ENCODE measurements at regions not wholly inside any gene's neighbourhood (a gene's known extent, or its start where the extent isn't known, plus 50 kb on each side); places are given as distances from the start of the nearest gene placed in this dataset.
A peak's percentile ranks its signal among the peaks of the same experiment; 100 is the strongest.
"Not testable (repeated sequence)": the region's sequence is repeated elsewhere in the genome, so short reads cannot be mapped to it uniquely, and the experiment has no call there.

DNA sequence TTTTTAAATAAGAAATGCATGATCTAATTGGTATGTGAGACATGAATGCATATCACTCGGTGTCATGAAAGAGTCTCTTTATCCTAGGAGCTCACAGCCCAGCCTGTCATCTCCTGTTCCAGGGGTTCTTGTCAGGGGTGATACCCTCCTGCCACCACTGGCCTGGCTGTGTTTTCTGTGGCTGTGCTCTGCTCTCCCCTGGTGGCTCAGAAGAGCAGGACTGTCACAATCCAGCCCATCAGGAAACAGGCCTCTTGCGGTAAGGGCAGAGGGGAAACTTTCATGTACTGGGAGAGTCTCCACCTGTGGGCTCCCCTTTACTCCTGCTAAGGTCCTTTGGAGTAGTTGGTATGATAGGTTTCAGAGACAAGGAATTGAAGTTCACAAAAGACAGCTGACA, 240.2 kb upstream of the GLRA1 start:
- no peaks in the 10 kb centered on the region for H3K9me3 ChIP-seq (ENCODE audit: control insufficient read depth, insufficient read depth, low read length)
- no peak for DNase-seq (ENCODE audit: low read depth in 4 of 6, low spot score in 6 of 6)
- H3K4me1 ChIP-seq (ENCODE audit: control insufficient read depth, insufficient read depth, low read length) = no peaks in the 10 kb centered on the region
- H3K36me3 ChIP-seq (ENCODE audit: control insufficient read depth, insufficient read depth, low read length) = no peaks in the 10 kb centered on the region
- H3K27ac ChIP-seq (ENCODE audit: low read depth, low read length) = no peak overlapping the region
- WGBS (ENCODE audit: insufficient coverage) = 69% methylated on average over 2 of the region's 2 CpGs
- no peak overlapping the region for H3K4me3 ChIP-seq (ENCODE audit: low read depth, low read length)
- H3K27me3 ChIP-seq (ENCODE audit: control insufficient read depth, insufficient read depth, low read length) = no peaks in the 10 kb centered on the region

DNA sequence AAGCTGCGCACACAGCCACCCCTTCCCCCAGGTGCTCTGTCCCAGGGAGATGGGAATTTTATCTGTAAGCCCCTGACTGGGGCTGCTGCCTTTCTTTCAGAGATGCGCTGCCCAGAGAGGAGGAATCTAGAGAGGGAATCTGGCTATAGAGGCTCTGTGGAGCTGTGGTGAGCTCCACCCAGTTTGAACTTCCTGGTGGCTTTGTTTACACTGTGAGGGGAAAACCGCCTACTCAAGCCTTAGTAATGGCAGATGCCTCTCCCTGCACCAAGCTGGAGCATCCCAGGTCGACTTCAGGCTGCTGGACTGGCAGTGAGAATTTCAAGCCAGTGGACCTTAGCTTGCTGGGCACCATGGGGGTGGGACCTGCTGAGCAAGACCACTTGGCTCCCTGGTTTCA, 235.2 kb upstream of the GLRA1 start:
- not testable (repeated sequence) for H3K36me3 ChIP-seq (ENCODE audit: control insufficient read depth, insufficient read depth, low read length); H3K4me1 ChIP-seq (ENCODE audit: control insufficient read depth, insufficient read depth, low read length); H3K4me3 ChIP-seq (ENCODE audit: low read depth, low read length); H3K27me3 ChIP-seq (ENCODE audit: control insufficient read depth, insufficient read depth, low read length); DNase-seq (ENCODE audit: low read depth in 4 of 6, low spot score in 6 of 6); H3K9me3 ChIP-seq (ENCODE audit: control insufficient read depth, insufficient read depth, low read length); H3K27ac ChIP-seq (ENCODE audit: low read depth, low read length)
- WGBS (ENCODE audit: insufficient coverage) = 67% methylated on average over 3 of the region's 4 CpGs

DNA sequence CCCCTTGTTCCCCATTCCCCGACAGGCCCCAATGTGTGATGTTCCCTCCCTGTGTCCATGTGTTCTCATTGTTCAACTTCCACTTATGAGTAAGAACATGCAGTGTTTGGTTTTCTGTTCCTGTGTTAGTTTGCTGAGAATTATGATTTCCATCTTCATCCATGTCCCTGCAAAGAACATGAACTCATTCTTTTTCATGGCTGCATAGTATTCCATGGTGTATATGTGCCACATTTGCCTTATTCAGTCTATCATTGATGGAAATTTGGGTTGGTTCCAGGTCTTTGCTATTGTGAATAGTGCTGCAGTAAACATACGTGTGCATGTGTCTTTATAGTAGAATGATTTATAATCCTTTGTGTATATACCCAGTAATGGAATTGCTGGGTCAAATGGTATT, 229.8 kb upstream of the GLRA1 start:
- DNase-seq (ENCODE audit: low read depth in 4 of 6, low spot score in 6 of 6); H3K4me1 ChIP-seq (ENCODE audit: control insufficient read depth, insufficient read depth, low read length); H3K27me3 ChIP-seq (ENCODE audit: control insufficient read depth, insufficient read depth, low read length); H3K36me3 ChIP-seq (ENCODE audit: control insufficient read depth, insufficient read depth, low read length); H3K27ac ChIP-seq (ENCODE audit: low read depth, low read length); H3K9me3 ChIP-seq (ENCODE audit: control insufficient read depth, insufficient read depth, low read length); H3K4me3 ChIP-seq (ENCODE audit: low read depth, low read length): not testable (repeated sequence)
- no CpG with 5 or more reads among the region's 2 CpGs for WGBS (ENCODE audit: insufficient coverage)

DNA sequence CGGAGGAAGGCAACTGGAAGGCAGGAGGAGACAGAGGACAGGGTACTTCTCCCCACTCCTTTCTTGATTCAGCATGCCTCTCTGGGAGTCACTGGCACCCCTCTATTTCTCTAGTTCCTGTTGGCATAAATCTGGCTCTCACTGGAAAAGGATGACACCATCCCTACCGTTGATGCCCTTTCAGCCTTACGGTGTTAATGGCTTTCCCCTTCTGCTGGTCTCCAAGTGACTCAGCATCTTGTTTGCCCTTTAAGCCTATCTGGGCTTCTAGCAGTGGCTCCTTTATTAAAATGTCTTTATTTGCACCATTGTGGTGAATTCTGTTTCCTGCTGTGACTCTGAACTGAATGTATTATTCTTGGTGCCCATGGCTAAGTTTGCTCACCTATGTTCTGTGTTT, 227.3 kb upstream of the GLRA1 start:
- WGBS (ENCODE audit: insufficient coverage) = 37% methylated on average over 2 of the region's 3 CpGs
- Histone ChIP-seq H3K27me3 (ENCODE audit: control insufficient read depth, insufficient read depth, low read length) (no peaks in the 10 kb centered on the region), H3K4me3 (ENCODE audit: low read depth, low read length) (no peak overlapping the region), H3K27ac (ENCODE audit: low read depth, low read length) (no peak overlapping the region), H3K36me3 (ENCODE audit: control insufficient read depth, insufficient read depth, low read length) (no peaks in the 10 kb centered on the region), H3K4me1 (ENCODE audit: control insufficient read depth, insufficient read depth, low read length) (no peaks in the 10 kb centered on the region), H3K9me3 (ENCODE audit: control insufficient read depth, insufficient read depth, low read length) (no peaks in the 10 kb centered on the region)
- no peak for DNase-seq (ENCODE audit: low read depth in 4 of 6, low spot score in 6 of 6)

DNA sequence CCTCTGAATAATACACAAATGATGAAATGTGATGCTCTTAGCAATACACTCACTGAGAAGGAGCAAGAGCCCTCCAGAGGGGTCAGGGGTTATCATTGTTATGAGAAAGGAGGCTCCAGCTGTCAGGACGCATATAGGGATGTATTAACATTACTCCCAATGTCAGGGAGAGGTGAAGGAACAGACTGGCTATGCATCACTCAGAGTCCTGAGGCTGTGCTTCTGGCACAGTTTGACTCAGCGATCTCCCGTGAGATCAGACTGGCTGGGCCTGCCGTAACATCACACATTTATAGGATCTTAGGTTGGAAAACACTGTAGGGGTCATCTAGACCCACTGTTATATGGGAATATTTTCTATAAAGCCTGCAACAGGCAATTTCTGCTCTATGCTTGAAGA, 226.5 kb upstream of the GLRA1 start:
- WGBS (ENCODE audit: insufficient coverage) = no CpG with 5 or more reads among the region's 4 CpGs
- H3K4me1 ChIP-seq (ENCODE audit: control insufficient read depth, insufficient read depth, low read length) = no peaks in the 10 kb centered on the region
- no peak overlapping the region for H3K4me3 ChIP-seq (ENCODE audit: low read depth, low read length)
- no peaks in the 10 kb centered on the region for H3K36me3 ChIP-seq (ENCODE audit: control insufficient read depth, insufficient read depth, low read length)
- DNase-seq (ENCODE audit: low read depth in 4 of 6, low spot score in 6 of 6) = peak in 1 of 6 donors; percentile 9
- no peaks in the 10 kb centered on the region for H3K9me3 ChIP-seq (ENCODE audit: control insufficient read depth, insufficient read depth, low read length)
- H3K27ac ChIP-seq (ENCODE audit: low read depth, low read length) = no peak overlapping the region
- no peaks in the 10 kb centered on the region for H3K27me3 ChIP-seq (ENCODE audit: control insufficient read depth, insufficient read depth, low read length)

DNA sequence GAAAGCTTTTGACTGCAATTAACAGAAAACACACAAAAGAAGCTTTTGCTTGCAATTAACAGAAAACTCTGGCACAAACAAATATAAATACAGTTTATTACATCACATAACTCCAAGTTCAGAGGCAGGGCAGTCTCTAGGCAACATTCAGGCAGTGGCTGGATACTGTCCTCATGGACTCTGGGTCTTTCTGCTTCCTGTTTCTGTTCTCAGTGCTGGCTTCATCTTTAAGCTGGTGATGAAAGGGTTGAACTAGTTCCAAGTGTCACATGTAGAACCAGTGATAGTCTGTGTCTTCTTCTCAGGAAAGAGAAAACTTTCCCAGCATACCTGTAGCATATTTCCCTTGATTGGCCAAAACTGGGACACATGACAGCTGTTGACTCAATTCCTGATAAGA, 222.6 kb upstream of the GLRA1 start:
- Histone ChIP-seq H3K27ac (ENCODE audit: low read depth, low read length) (no peak overlapping the region), H3K36me3 (ENCODE audit: control insufficient read depth, insufficient read depth, low read length) (no peaks in the 10 kb centered on the region), H3K9me3 (ENCODE audit: control insufficient read depth, insufficient read depth, low read length) (no peaks in the 10 kb centered on the region), H3K4me1 (ENCODE audit: control insufficient read depth, insufficient read depth, low read length) (peaks cover 3% of the 10 kb centered on the region), H3K4me3 (ENCODE audit: low read depth, low read length) (no peak overlapping the region), H3K27me3 (ENCODE audit: control insufficient read depth, insufficient read depth, low read length) (no peaks in the 10 kb centered on the region)
- DNase-seq (ENCODE audit: low read depth in 4 of 6, low spot score in 6 of 6) = no peak

DNA sequence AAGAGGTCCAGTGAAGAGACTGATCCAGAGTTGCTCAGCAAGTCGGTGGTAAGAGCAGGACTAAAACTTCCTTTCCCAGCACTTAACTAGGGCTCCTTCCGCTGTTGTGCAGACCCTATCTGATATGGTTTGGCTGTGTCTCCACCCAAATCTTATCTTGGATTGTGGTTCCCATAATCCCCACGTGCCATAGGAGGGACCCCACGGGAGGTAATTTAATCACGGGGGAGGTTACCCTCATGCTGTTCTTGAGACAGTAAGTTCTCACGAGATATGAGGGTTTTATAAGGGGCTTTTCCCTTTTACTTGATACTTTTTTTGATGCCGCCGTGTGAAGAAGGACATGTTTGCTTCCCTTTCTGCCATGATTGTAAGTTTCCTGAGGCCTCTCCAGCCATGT, 221.9 kb upstream of the GLRA1 start:
- no peak for DNase-seq (ENCODE audit: low read depth in 4 of 6, low spot score in 6 of 6)
- H3K4me3 ChIP-seq (ENCODE audit: low read depth, low read length) = no peak overlapping the region
- H3K9me3 ChIP-seq (ENCODE audit: control insufficient read depth, insufficient read depth, low read length) = no peaks in the 10 kb centered on the region
- H3K4me1 ChIP-seq (ENCODE audit: control insufficient read depth, insufficient read depth, low read length) = peaks cover 3% of the 10 kb centered on the region
- H3K36me3 ChIP-seq (ENCODE audit: control insufficient read depth, insufficient read depth, low read length) = no peaks in the 10 kb centered on the region
- H3K27ac ChIP-seq (ENCODE audit: low read depth, low read length) = no peak overlapping the region
- H3K27me3 ChIP-seq (ENCODE audit: control insufficient read depth, insufficient read depth, low read length) = no peaks in the 10 kb centered on the region
- 90% methylated on average over 2 of the region's 8 CpGs for WGBS (ENCODE audit: insufficient coverage)

DNA sequence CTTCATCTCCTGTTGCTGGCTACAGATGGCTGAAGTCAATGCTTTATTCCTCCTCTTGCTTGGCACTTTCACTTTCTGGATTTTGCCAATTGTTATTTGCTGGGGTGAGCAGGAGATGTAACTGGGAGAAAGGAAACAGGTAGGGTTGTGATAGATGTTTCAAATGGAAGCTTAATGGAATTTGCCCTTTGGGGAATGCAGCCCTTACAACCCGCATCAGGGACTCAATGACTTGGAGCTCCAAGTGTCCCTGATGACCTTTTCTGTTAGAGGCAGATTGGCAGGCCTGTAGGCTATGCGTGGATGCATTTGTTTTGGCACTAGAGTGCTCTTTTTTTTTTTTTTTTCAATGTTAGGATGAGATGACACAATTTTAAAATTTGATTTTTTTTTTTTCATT, 219.9 kb upstream of the GLRA1 start:
- H3K4me1 ChIP-seq (ENCODE audit: control insufficient read depth, insufficient read depth, low read length) = peaks cover 3% of the 10 kb centered on the region
- H3K4me3 ChIP-seq (ENCODE audit: low read depth, low read length) = no peak overlapping the region
- H3K36me3 ChIP-seq (ENCODE audit: control insufficient read depth, insufficient read depth, low read length) = no peaks in the 10 kb centered on the region
- 75% methylated on average over 1 of the region's 2 CpGs for WGBS (ENCODE audit: insufficient coverage)
- H3K9me3 ChIP-seq (ENCODE audit: control insufficient read depth, insufficient read depth, low read length) = no peaks in the 10 kb centered on the region
- no peak overlapping the region for H3K27ac ChIP-seq (ENCODE audit: low read depth, low read length)
- no peaks in the 10 kb centered on the region for H3K27me3 ChIP-seq (ENCODE audit: control insufficient read depth, insufficient read depth, low read length)
- no peak for DNase-seq (ENCODE audit: low read depth in 4 of 6, low spot score in 6 of 6)

DNA sequence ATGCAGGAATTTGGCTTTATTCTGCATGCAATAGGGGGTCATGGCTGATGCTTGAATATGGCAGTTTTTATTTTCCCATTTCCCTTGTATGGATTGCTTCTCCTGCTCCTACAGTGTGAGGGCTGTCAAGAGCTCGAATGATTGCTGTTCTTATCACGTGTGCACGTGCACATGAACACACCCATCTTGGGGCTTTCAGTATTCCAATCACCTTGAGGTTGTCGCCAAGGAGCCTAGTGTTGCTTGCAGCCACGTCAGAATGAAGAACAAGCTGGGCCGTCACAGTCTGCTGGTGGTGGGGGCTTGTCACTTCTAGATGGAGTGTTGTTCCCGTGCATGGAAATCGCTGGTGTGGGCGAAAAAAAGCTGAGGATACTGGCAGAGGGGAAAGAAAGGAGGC, 219.4 kb upstream of the GLRA1 start:
- peak in 1 of 6 donors; percentile 71 for DNase-seq (ENCODE audit: low read depth in 4 of 6, low spot score in 6 of 6)
- Histone ChIP-seq H3K27ac (ENCODE audit: low read depth, low read length) (no peak overlapping the region), H3K4me3 (ENCODE audit: low read depth, low read length) (no peak overlapping the region), H3K27me3 (ENCODE audit: control insufficient read depth, insufficient read depth, low read length) (no peaks in the 10 kb centered on the region), H3K4me1 (ENCODE audit: control insufficient read depth, insufficient read depth, low read length) (peaks cover 3% of the 10 kb centered on the region), H3K9me3 (ENCODE audit: control insufficient read depth, insufficient read depth, low read length) (no peaks in the 10 kb centered on the region), H3K36me3 (ENCODE audit: control insufficient read depth, insufficient read depth, low read length) (no peaks in the 10 kb centered on the region)
- WGBS (ENCODE audit: insufficient coverage) = 47% methylated on average over 9 of the region's 9 CpGs

DNA sequence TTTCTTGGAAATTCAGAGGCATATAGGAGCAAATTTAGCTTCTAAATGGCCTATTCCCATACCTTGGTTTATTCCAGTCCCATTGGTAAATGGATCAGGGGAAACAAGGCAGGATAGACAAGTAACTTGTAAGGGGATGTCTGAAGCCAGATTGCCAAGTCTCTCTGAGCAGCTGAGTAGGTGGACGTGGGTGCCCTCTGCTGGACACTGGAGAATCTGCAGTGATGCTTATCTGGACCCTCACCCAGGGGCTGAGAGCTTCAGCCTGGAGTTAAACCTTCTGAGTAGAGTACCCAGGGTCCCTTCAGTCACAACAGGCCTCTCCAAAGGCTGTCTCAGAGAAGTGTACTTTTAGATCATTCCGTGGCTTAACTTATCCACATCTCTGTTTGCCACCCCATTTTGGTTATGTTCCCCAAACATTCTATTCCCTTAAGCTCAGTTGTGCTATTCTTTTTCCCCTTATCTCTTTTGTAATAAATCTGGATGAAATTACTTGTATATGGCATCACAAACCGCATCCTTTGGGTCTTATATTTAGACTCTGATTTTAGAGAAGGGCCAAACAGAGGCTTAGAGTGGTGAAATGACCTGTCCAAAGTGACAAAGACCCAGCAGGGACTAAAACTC, 218.3 kb upstream of the GLRA1 start:
- Histone ChIP-seq H3K27me3 (ENCODE audit: control insufficient read depth, insufficient read depth, low read length) (no peaks in the 10 kb centered on the region), H3K36me3 (ENCODE audit: control insufficient read depth, insufficient read depth, low read length) (no peaks in the 10 kb centered on the region), H3K4me1 (ENCODE audit: control insufficient read depth, insufficient read depth, low read length) (peaks cover 3% of the 10 kb centered on the region), H3K4me3 (ENCODE audit: low read depth, low read length) (no peak overlapping the region), H3K9me3 (ENCODE audit: control insufficient read depth, insufficient read depth, low read length) (no peaks in the 10 kb centered on the region), H3K27ac (ENCODE audit: low read depth, low read length) (no peak overlapping the region)
- DNase-seq (ENCODE audit: low read depth in 4 of 6, low spot score in 6 of 6) = peak in 5 of 6 donors; percentile 65 to 96 (median 78)
- 14% methylated on average over 2 of the region's 3 CpGs for WGBS (ENCODE audit: insufficient coverage)

Data from spinal cord (tissue), 9 donors.